ENCODE measurements at regions not wholly inside any gene's neighbourhood (a gene's known extent, or its start where the extent isn't known, plus 50 kb on each side); places are given as distances from the start of the nearest gene placed in this dataset.

- no peak for TF ChIP-seq ZNF580 (tag by site-specific recombination; IDR thresholded peaks at IDR 0.05)
- no peak for TF ChIP-seq WT1 (tag by site-specific recombination; IDR thresholded peaks at IDR 0.05)
- TF ChIP-seq ZBTB20 (tag by site-specific recombination; IDR thresholded peaks at IDR 0.05): no peak; the same call in 1 of the 2 replicates
- TF ChIP-seq BCL6B (tag by site-specific recombination; IDR thresholded peaks at IDR 0.05): 0 out of 2 replicates have a peak, but pooled peaks have one; percentile 17
- peak; percentile 70; the same call in 1 of the 2 replicates for TF ChIP-seq ZNF791 (tag by site-specific recombination; IDR thresholded peaks at IDR 0.05)
- TF ChIP-seq SCRT1 (tag by site-specific recombination; IDR thresholded peaks at IDR 0.05; ENCODE audit: borderline replicate concordance): no peak
- no peak for TF ChIP-seq OVOL3 (tag by site-specific recombination; IDR thresholded peaks at IDR 0.05)
- no peak for TF ChIP-seq ZNF354C (tag by site-specific recombination; IDR thresholded peaks at IDR 0.05; ENCODE audit: borderline replicate concordance, low read depth)
- TF ChIP-seq ZNF585B (tag by site-specific recombination; IDR thresholded peaks at IDR 0.05): no peak
- no peak for TF ChIP-seq HOXD13 (CRISPR knock-in tag; IDR thresholded peaks at IDR 0.05; ENCODE audit: borderline replicate concordance)
- no peak for TF ChIP-seq ZNF660 (tag by site-specific recombination; IDR thresholded peaks at IDR 0.05)
- TF ChIP-seq, protein P1, sequence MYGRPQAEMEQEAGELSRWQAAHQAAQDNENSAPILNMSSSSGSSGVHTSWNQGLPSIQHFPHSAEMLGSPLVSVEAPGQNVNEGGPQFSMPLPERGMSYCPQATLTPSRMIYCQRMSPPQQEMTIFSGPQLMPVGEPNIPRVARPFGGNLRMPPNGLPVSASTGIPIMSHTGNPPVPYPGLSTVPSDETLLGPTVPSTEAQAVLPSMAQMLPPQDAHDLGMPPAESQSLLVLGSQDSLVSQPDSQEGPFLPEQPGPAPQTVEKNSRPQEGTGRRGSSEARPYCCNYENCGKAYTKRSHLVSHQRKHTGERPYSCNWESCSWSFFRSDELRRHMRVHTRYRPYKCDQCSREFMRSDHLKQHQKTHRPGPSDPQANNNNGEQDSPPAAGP (tag by site-specific recombination; IDR thresholded peaks at IDR 0.05): no peak
- TF ChIP-seq, protein P2, sequence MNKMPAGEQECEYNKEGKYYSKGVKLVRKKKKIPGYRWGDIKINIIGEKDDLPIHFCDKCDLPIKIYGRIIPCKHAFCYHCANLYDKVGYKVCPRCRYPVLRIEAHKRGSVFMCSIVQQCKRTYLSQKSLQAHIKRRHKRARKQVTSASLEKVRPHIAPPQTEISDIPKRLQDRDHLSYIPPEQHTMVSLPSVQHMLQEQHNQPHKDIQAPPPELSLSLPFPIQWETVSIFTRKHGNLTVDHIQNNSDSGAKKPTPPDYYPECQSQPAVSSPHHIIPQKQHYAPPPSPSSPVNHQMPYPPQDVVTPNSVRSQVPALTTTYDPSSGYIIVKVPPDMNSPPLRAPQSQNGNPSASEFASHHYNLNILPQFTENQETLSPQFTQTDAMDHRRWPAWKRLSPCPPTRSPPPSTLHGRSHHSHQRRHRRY (tag by site-specific recombination; IDR thresholded peaks at IDR 0.05): no peak
- TF ChIP-seq ZFP41 (tag by site-specific recombination; IDR thresholded peaks at IDR 0.05; ENCODE audit: borderline replicate concordance): no peak
- TF ChIP-seq ZNF521 (tag by site-specific recombination; IDR thresholded peaks at IDR 0.05): peak; percentile 18; the same call in 1 of the 2 replicates
- TF ChIP-seq ZNF175 (tag by site-specific recombination; IDR thresholded peaks at IDR 0.05): no peak
- TF ChIP-seq ZNF670 (tag by site-specific recombination; IDR thresholded peaks at IDR 0.05; ENCODE audit: low read depth): 0 out of 2 replicates have a peak, but pooled peaks have one; percentile 81
- TF ChIP-seq ZNF529 (tag by site-specific recombination; IDR thresholded peaks at IDR 0.05; ENCODE audit: insufficient replicate concordance): no peak
- no peak for TF ChIP-seq ZNF274 (IDR thresholded peaks at IDR 0.05; ENCODE audit: low read length)
- TF ChIP-seq ZNF274 (tag by site-specific recombination; IDR thresholded peaks at IDR 0.05; ENCODE audit: borderline replicate concordance): no peak
- peak; percentile 74; the same call in 1 of the 2 replicates for TF ChIP-seq SALL2 (tag by site-specific recombination; IDR thresholded peaks at IDR 0.05; ENCODE audit: borderline replicate concordance)
- no peak for TF ChIP-seq ZNF223 (tag by site-specific recombination; IDR thresholded peaks at IDR 0.05)
- no peak for TF ChIP-seq ZNF37A (tag by site-specific recombination; IDR thresholded peaks at IDR 0.05)
- TF ChIP-seq ZNF785 (tag by site-specific recombination; IDR thresholded peaks at IDR 0.05): 0 out of 2 replicates have a peak, but pooled peaks have one; percentile 12
- no peak for TF ChIP-seq ZNF677 (tag by site-specific recombination; IDR thresholded peaks at IDR 0.05)
- no peak for TF ChIP-seq ZNF133 (tag by site-specific recombination; IDR thresholded peaks at IDR 0.05)
- TF ChIP-seq ZNF184 (tag by site-specific recombination; IDR thresholded peaks at IDR 0.05): no peak
- TF ChIP-seq GLI2 (tag by site-specific recombination; IDR thresholded peaks at IDR 0.05; ENCODE audit: borderline replicate concordance, low read depth): no peak
- no peak for TF ChIP-seq ZFP37 (tag by site-specific recombination; IDR thresholded peaks at IDR 0.05)
- no peak for TF ChIP-seq KLF16 (tag by site-specific recombination; IDR thresholded peaks at IDR 0.05)
- TF ChIP-seq HOXC10 (CRISPR knock-in tag; IDR thresholded peaks at IDR 0.05): no peak
- no peak for TF ChIP-seq ZNF239 (tag by site-specific recombination; IDR thresholded peaks at IDR 0.05)
- no peak for TF ChIP-seq ZNF555 (tag by site-specific recombination; conservative IDR thresholded peaks at IDR 0.05)
- no peak; the same call in 1 of the 2 replicates for TF ChIP-seq ZNF266 (tag by site-specific recombination; IDR thresholded peaks at IDR 0.05; ENCODE audit: low read depth)
- TF ChIP-seq ZNF214 (tag by site-specific recombination; IDR thresholded peaks at IDR 0.05; ENCODE audit: borderline replicate concordance): no peak
- TF ChIP-seq ZNF148 (tag by site-specific recombination; IDR thresholded peaks at IDR 0.05; ENCODE audit: borderline replicate concordance): peak; percentile 25; the same call in 1 of the 2 replicates
These were observed 174.5 kb downstream of the URI1 start (continued) for GRCh38 chr19:30116530-30116929.
